ENCODE measurements at regions not wholly inside any gene's neighbourhood (a gene's known extent, or its start where the extent isn't known, plus 50 kb on each side); places are given as distances from the start of the nearest gene placed in this dataset.

DNA sequence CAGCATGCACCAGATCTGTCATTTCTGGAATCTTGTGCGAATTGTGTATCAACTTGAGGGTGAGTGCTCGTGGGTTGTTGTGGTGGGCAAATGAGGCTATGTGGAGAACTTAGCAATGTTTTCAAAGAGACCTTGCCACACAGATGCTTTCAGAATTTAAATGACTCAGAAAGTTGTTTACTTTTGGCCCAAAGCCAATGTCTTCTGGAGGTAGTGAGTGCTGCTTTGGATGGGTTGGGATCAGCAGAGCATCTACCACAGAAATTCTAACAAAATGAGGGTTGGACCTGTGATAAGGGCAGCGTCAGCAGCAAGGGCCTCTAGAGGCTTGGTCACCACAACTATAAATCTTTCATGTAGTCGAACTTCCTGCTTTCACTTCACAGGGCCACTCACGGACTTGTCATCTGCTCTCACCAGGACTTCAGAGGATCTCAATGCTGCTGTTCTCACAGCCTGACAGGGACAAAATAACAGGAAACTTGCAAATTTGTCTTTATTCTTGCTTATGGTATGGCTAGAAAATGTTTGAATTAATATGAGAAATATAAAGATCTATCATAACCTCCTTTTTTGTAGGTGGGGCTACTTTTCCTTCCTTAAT is 111.4 kb downstream of the DACT1 start:
- TF ChIP-seq CTCF (IDR thresholded peaks at IDR 0.05) = no peak
- TF ChIP-seq POLR2A (IDR thresholded peaks at IDR 0.05) = no peak

Data from prostate gland (tissue), 2 donors.